ENCODE measurements at regions not wholly inside any gene's neighbourhood (a gene's known extent, or its start where the extent isn't known, plus 50 kb on each side); places are given as distances from the start of the nearest gene placed in this dataset.
A peak's percentile ranks its signal among the peaks of the same experiment; 100 is the strongest.

DNA sequence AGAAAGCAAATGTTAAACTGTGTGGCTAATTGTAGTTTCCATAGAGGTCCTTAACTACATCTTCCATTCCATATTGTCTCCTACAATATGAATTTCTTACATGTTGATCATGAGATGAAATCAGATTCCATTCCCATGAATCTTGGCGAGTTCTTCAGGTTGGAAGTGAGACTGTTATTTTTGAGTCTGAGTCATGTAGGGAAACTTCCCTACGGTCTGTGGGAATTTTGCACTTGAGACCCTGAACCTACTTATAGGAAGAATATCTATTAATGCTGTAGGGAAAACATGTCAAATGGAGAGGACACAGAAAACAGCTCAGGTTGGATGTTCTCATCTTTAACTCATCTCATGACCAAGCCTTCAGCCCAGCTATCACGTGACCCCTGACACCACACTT is 1226.0 kb downstream of the CDY2B start:
- H3K4me1 ChIP-seq (ENCODE audit: control insufficient read depth, extremely low read depth, insufficient read depth, low read length), result peaks cover 17% of the 10 kb centered on the region
- FAIRE-seq, result peak; percentile 74
- no TSS peak for BruUV-seq (replicated peaks)

DNA sequence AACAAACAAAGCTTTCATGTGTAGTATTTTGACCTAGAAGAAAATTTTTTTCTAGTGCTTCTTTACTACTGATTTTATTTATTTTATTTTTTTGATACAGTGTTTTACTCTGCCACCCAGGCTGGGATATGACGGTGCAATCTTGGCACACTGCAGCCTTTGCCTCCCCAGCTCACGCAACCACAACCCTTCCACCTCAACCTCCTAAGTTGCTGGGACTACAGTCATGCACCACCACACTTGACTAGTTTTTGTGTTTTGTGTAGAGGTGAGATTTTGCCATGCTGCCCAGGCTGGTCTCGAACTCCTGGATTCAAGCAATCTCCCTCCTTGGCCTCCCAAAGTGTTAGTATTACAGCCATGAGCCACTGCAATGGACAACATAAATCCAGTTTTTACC is 1234.0 kb downstream of the CDY2B start:
- dilution Hi-C loops (cut with MboI; ENCODE audit: extremely low pct_ligation_motif_present, low sequenced_read_pairs), result no loop called here
- H3K9me3 ChIP-seq (replicated peaks; ENCODE audit: control insufficient read depth, insufficient read depth, low read length), result no peaks in the 10 kb centered on the region
- H3K27ac ChIP-seq (ENCODE audit: insufficient read depth, low read depth, low read length), result no peak overlapping the region
- POLR2A ChIA-PET, result no interaction called here
- FAIRE-seq (no peak), DNase-seq (ENCODE audit: low read depth, low spot score) (no peak)
- peaks cover 3% of the 10 kb centered on the region for H3K4me1 ChIP-seq (ENCODE audit: control insufficient read depth, extremely low read depth, insufficient read depth, low read length)
- no peak overlapping the region for H3K4me2 ChIP-seq (ENCODE audit: insufficient read depth, low read length)
- H3K4me3 ChIP-seq (replicated peaks in 1 of 3; ENCODE audit: insufficient read depth in 1 of 3, low read depth in 1 of 3, low read length in 3 of 3), result no peak overlapping the region
- CTCF ChIA-PET, result no interaction called here
- no peak overlapping the region for H2AFZ ChIP-seq (ENCODE audit: low read depth, low read length)
- no peaks in the 10 kb centered on the region for H3K27me3 ChIP-seq (ENCODE audit: control insufficient read depth in 2 of 2, insufficient read depth in 2 of 2, low read length in 2 of 2)
- H4K20me1 ChIP-seq (replicated peaks; ENCODE audit: control insufficient read depth, extremely low read depth, insufficient read depth, low read length), result no peaks in the 10 kb centered on the region
- no peaks in the 10 kb centered on the region for H3K36me3 ChIP-seq (ENCODE audit: control insufficient read depth in 2 of 2, extremely low read depth in 1 of 2, insufficient read depth in 2 of 2, low read length in 2 of 2)
- no peaks in the 10 kb centered on the region for H3K9me1 ChIP-seq (replicated peaks; ENCODE audit: control insufficient read depth, extremely low read depth, insufficient read depth, low read length)
- intact Hi-C loops (cut with micrococcal nuclease), result no loop called here
- no TSS peak for BruUV-seq (replicated peaks)
- H3K9ac ChIP-seq (replicated peaks; ENCODE audit: extremely low read depth, insufficient read depth, low read length), result no peak overlapping the region
- TF ChIP-seq, protein P1, sequence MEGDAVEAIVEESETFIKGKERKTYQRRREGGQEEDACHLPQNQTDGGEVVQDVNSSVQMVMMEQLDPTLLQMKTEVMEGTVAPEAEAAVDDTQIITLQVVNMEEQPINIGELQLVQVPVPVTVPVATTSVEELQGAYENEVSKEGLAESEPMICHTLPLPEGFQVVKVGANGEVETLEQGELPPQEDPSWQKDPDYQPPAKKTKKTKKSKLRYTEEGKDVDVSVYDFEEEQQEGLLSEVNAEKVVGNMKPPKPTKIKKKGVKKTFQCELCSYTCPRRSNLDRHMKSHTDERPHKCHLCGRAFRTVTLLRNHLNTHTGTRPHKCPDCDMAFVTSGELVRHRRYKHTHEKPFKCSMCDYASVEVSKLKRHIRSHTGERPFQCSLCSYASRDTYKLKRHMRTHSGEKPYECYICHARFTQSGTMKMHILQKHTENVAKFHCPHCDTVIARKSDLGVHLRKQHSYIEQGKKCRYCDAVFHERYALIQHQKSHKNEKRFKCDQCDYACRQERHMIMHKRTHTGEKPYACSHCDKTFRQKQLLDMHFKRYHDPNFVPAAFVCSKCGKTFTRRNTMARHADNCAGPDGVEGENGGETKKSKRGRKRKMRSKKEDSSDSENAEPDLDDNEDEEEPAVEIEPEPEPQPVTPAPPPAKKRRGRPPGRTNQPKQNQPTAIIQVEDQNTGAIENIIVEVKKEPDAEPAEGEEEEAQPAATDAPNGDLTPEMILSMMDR (IDR thresholded peaks at IDR 0.05; ENCODE audit: extremely low read depth in 1 of 2, insufficient read depth in 1 of 2, low read depth in 1 of 2, low read length in 2 of 2), result no peak
- TF ChIP-seq, protein P2, sequence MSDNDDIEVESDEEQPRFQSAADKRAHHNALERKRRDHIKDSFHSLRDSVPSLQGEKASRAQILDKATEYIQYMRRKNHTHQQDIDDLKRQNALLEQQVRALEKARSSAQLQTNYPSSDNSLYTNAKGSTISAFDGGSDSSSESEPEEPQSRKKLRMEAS (IDR thresholded peaks at IDR 0.05; ENCODE audit: insufficient read depth, insufficient read length), result no peak
- TF ChIP-seq GATA2 (IDR thresholded peaks at IDR 0.05; ENCODE audit: insufficient read depth, insufficient read length, low read depth, low read length), result no peak
- H3K79me2 ChIP-seq (ENCODE audit: control insufficient read depth, insufficient read depth, low read length), result no peaks in the 10 kb centered on the region

More for the DNA sequence above, 1226.0 kb downstream of the CDY2B start:
- H3K9me1 ChIP-seq (replicated peaks; ENCODE audit: control insufficient read depth, extremely low read depth, insufficient read depth, low read length), result no peaks in the 10 kb centered on the region
- H3K79me2 ChIP-seq (ENCODE audit: control insufficient read depth, insufficient read depth, low read length), result no peaks in the 10 kb centered on the region
- H2AFZ ChIP-seq (ENCODE audit: low read depth, low read length), result no peak overlapping the region
- ChIA-PET POLR2A (no interaction called here), CTCF (no interaction called here)
- dilution Hi-C loops (cut with MboI; ENCODE audit: extremely low pct_ligation_motif_present, low sequenced_read_pairs) (no loop called here), intact Hi-C loops (cut with micrococcal nuclease) (loop anchor here (5.0 kb wide), 1 partner anchor 73 kb away; no protein-coding TSS in a partner anchor)
- H3K4me2 ChIP-seq (ENCODE audit: insufficient read depth, low read length), result no peak overlapping the region
- H3K9ac ChIP-seq (replicated peaks; ENCODE audit: extremely low read depth, insufficient read depth, low read length), result peak overlapping the region; percentile 47
- no peak for TF ChIP-seq FOS (IDR thresholded peaks at IDR 0.05; ENCODE audit: borderline replicate concordance, insufficient read depth, low read length)
- TF ChIP-seq EZH2 (IDR thresholded peaks at IDR 0.05; ENCODE audit: borderline replicate concordance, low read depth, low read length, severe bottlenecking), result no peak
- TF ChIP-seq, protein P2 (IDR thresholded peaks at IDR 0.05; ENCODE audit: insufficient read depth, insufficient read length), result no peak
- TF ChIP-seq JUN (IDR thresholded peaks at IDR 0.05; ENCODE audit: borderline replicate concordance, insufficient read depth, insufficient read length, low read depth), result no peak
- no peak for TF ChIP-seq POLR2AphosphoS5 (IDR thresholded peaks at IDR 0.05; ENCODE audit: insufficient read depth, low read depth, low read length)
- no peaks in the 10 kb centered on the region for H3K36me3 ChIP-seq (ENCODE audit: control insufficient read depth in 2 of 2, extremely low read depth in 1 of 2, insufficient read depth in 2 of 2, low read length in 2 of 2)
- DNase-seq (ENCODE audit: low read depth, low spot score), result peak; percentile 45
- H3K27ac ChIP-seq (ENCODE audit: insufficient read depth, low read depth, low read length), result peak overlapping the region; percentile 95
- H4K20me1 ChIP-seq (replicated peaks; ENCODE audit: control insufficient read depth, extremely low read depth, insufficient read depth, low read length), result no peaks in the 10 kb centered on the region
- H3K9me3 ChIP-seq (replicated peaks; ENCODE audit: control insufficient read depth, insufficient read depth, low read length), result no peaks in the 10 kb centered on the region
- H3K4me3 ChIP-seq (replicated peaks in 1 of 3; ENCODE audit: insufficient read depth in 1 of 3, low read depth in 1 of 3, low read length in 3 of 3), result no peak overlapping the region
- H3K27me3 ChIP-seq (ENCODE audit: control insufficient read depth in 2 of 2, insufficient read depth in 2 of 2, low read length in 2 of 2), result no peaks in the 10 kb centered on the region

Data from endothelial cell of umbilical vein (primary cell).